Right renal pelvis (tissue), 4 donors: ENCODE measurements at regions not wholly inside any gene's neighbourhood (a gene's known extent, or its start where the extent isn't known, plus 50 kb on each side); places are given as distances from the start of the nearest gene placed in this dataset.
"Not testable (repeated sequence)": the region's sequence is repeated elsewhere in the genome, so short reads cannot be mapped to it uniquely, and the experiment has no call there.

Experiments
- DNase-seq, 4 donors: peaks; one replicate each; pipeline ENCODE4 v3.0.0-alpha.2; 2013; ENCODE audit warnings: low read depth in 4 of 4, low spot score in 3 of 4, missing footprints in 1 of 4

- DNase-seq, result no peak
Measured at GRCh38 chr4:112083587-112084347, 61.5 kb upstream of the FAM241A start.

- DNase-seq, result no peak
Measured at GRCh38 chr4:112085156-112086035, 59.9 kb upstream of the FAM241A start.

- DNase-seq, result no peak
Measured at GRCh38 chr4:112086036-112086434, 59.2 kb upstream of the FAM241A start.

DNA sequence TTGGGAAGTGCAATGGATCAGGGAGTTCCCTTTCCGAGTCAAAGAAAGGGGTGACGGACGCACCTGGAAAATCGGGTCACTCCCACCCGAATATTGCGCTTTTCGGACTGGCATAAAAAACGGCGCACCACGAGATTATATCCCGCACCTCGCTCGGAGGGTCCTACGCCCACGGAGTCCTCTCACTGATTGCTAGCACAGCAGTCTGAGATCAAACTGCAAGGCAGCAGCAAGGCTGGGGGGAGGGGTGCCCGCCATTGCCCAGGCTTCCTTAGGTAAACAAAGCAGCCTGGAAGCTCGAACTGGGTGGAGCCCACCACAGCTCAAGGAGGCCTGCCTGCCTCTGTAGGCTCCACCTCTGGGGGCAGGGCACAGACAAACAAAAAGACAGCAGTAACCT, 58.6 kb upstream of the FAM241A start:
- DNase-seq, result not testable (repeated sequence)

- not testable (repeated sequence) for DNase-seq
Measured at GRCh38 chr4:112092330-112092729, 52.9 kb upstream of the FAM241A start.

- DNase-seq, result no peak
Measured at GRCh38 chr4:112093636-112094202, 51.5 kb upstream of the FAM241A start.

DNA sequence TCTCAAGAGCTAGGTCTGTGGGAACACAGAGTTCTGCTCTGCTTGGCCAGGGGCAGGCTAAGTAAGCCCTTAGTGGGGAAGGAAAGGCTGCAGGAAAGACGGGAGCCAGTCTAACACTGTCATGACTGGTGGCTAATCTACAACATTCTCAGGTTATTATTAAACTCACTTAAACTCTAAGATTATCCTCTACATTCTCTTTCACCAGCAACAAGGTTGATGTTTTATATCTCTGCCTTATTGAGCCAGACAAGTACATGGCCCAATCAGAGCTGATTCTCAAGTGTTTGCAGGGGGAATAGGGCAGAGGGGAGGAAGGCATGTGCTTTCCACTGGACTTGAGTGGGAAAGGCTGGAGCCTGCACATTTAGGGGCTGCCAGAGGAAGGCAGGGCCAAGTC, 50.9 kb upstream of the FAM241A start:
- DNase-seq, result no peak
